ENCODE measurements at regions not wholly inside any gene's neighbourhood (a gene's known extent, or its start where the extent isn't known, plus 50 kb on each side); places are given as distances from the start of the nearest gene placed in this dataset.
"Not testable (repeated sequence)": the region's sequence is repeated elsewhere in the genome, so short reads cannot be mapped to it uniquely, and the experiment has no call there.

- no peak for DNase-seq
Observed at GRCh38 chr14:87034680-87035079, 958.3 kb downstream of the GALC start.

GRCh38 chr14:87030197-87030596 lies 962.8 kb downstream of the GALC start:
- DNase-seq, result no peak

- DNase-seq, result not testable (repeated sequence)
Observed at GRCh38 chr14:87020106-87020505, 972.9 kb downstream of the GALC start.

GRCh38 chr14:87018294-87018693 lies 974.7 kb downstream of the GALC start:
- DNase-seq, result no peak

- DNase-seq, result no peak
Observed at GRCh38 chr14:87017335-87017734, 975.6 kb downstream of the GALC start.

GRCh38 chr14:87014856-87015255 lies 978.1 kb downstream of the GALC start:
- no peak for DNase-seq

GRCh38 chr14:87013583-87013982 lies 979.4 kb downstream of the GALC start:
- no peak for DNase-seq

- no peak for DNase-seq
Observed at GRCh38 chr14:87008965-87009364, 984.0 kb downstream of the GALC start.

GRCh38 chr14:87005280-87005679 lies 987.7 kb downstream of the GALC start:
- DNase-seq, result no peak

GRCh38 chr14:87002776-87003175 lies 990.2 kb downstream of the GALC start:
- no peak for DNase-seq

- DNase-seq, result no peak
Observed at GRCh38 chr14:87001333-87001732, 991.6 kb downstream of the GALC start.

- DNase-seq, result no peak
Observed at GRCh38 chr14:87000081-87000480, 992.9 kb downstream of the GALC start.

- DNase-seq, result no peak
Observed at GRCh38 chr14:86999036-86999435, 993.9 kb downstream of the GALC start.

- DNase-seq, result no peak
Observed at GRCh38 chr14:86997271-86997670, 995.7 kb downstream of the GALC start.

GRCh38 chr14:86990396-86990795 lies 1002.6 kb downstream of the GALC start:
- DNase-seq, result no peak

GRCh38 chr14:86989285-86989684 lies 1003.7 kb downstream of the GALC start:
- no peak for DNase-seq

- no peak for DNase-seq
Observed at GRCh38 chr14:86987966-86988365, 1005.0 kb downstream of the GALC start.

- DNase-seq, result no peak
Observed at GRCh38 chr14:86973177-86973576, 1019.8 kb downstream of the GALC start.

- no peak for DNase-seq
Observed at GRCh38 chr14:86971292-86971691, 1021.7 kb downstream of the GALC start.

- no peak for DNase-seq
Observed at GRCh38 chr14:86961106-86961716, 1031.8 kb downstream of the GALC start.

- no peak for DNase-seq
Observed at GRCh38 chr14:86955771-86956354, 1037.1 kb downstream of the GALC start.

- no peak for DNase-seq
Observed at GRCh38 chr14:86954623-86955022, 1038.4 kb downstream of the GALC start.

GRCh38 chr14:86946446-86946845 lies 1046.5 kb downstream of the GALC start:
- DNase-seq, result no peak

- no peak for DNase-seq
Observed at GRCh38 chr14:86944434-86944833, 1048.5 kb downstream of the GALC start.
